ENCODE measurements at regions not wholly inside any gene's neighbourhood (a gene's known extent, or its start where the extent isn't known, plus 50 kb on each side); places are given as distances from the start of the nearest gene placed in this dataset.
A peak's percentile ranks its signal among the peaks of the same experiment; 100 is the strongest.

- no peak for DNase-seq (ENCODE audit: low spot score)
Measured at GRCh38 chr10:128747582-128748346, 621.5 kb upstream of the MKI67 start.

GRCh38 chr10:128751284-128751683 lies 625.1 kb upstream of the MKI67 start:
- no peak for DNase-seq (ENCODE audit: low spot score)

DNA sequence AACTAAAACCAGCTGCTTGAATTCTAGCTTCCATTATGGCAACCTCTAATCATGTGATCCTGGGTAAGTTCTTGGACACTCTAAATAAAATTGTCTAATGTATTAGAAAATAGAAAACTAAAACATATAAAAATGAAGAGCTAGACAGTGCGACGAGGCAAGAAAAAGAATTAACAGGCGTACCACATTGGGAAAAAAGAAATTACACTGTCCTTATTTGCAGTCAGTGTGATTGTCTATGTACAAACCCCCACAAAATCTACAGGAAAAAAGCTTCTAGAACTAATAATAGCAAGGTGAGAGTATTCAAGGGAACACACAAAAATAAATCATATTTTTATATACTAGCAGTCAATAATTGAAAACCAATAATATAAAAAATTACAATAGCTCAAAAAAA lies 625.6 kb upstream of the MKI67 start:
- no peak for DNase-seq (ENCODE audit: low spot score)

- peak; percentile 35 for DNase-seq (ENCODE audit: low spot score)
Measured at GRCh38 chr10:128759174-128759573, 633.0 kb upstream of the MKI67 start.

GRCh38 chr10:128763588-128763987 lies 637.4 kb upstream of the MKI67 start:
- no peak for DNase-seq (ENCODE audit: low spot score)

DNA sequence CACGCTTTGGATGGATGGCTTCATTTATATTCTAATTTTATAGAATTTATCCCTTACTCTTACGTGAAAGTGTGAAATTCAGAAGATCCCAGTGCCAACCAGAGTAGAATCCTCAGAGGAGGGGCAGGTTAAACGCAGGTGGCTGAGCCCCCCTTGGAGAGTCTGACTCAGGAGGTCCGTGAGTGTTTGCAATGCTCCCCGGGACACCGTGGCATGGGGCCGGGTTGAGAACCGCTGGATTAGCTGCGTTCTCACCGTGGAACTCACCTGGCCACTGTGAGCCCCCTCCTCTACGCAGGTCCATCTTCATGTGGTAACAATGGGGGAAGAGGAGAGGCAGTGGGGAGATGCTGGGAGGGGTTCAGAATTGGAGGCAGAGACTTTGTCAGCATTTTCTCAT lies 638.0 kb upstream of the MKI67 start:
- no peak for DNase-seq (ENCODE audit: low spot score)

GRCh38 chr10:128766915-128767314 lies 640.7 kb upstream of the MKI67 start:
- no peak for DNase-seq (ENCODE audit: low spot score)

DNA sequence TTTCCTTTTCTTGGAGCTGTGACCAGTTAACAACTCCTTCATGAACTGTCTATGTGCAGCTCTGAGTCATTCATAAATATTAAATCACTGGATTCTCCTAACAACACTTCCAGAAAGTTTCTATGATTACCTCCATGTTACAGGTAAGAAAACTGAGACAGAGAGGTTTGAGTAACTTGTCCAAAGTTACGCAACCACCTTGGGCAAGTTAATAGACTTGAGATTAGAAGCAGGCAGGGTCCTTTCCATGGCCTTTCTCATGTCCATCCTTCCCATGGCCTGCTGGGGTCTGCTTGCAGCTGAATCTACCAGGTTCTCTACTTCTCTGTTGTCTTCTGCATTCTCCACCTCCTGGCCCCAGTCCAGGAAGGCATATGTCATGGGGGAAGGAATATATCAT lies 648.8 kb upstream of the MKI67 start:
- no peak for DNase-seq (ENCODE audit: low spot score)

GRCh38 chr10:128775743-128776142 lies 649.5 kb upstream of the MKI67 start:
- DNase-seq (ENCODE audit: low spot score): no peak

DNA sequence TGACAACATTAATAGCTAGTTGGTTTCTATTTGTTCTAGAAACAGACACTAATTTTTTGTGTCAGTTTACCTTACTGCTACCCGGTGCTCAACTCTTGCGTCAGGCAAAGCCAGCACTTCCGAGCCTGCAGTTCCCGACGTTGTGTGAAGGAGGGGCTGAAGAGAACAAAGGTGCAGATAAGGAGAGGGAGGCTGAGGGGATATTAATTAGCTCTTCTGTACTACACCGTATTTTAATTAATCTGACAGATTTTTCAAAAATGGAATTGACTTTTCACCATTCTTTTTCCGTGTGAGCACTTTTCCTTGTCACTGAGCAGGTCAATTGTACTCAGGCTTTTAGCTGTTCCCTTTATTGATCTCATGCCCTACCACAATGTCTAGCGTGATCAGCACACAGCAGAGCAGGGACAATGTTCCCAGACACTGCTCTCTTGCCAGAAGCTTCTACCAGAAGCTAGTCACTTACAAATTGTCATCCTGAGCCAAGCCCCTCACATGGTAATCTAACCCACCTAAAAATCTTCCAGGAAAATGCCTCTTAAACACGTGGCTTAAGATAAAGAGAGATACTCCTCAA lies 650.5 kb upstream of the MKI67 start:
- DNase-seq (ENCODE audit: low spot score): no peak

DNA sequence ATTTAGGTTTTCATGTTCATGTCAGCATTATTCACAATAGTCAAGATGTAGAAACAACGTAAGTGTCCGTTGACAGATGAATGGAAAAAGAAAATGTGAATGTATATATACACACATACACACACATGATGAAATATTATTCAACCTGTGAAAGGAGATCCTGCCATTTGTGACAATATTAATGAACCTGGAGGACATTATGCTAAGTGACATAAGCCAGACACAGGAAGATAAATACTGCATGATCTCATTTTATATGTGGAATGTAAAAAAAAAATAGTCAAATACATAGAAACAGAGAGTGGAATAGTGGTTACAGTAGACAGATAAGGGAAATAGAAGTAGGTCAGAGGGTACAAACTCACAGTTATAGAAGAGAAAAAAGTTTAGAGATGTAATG lies 651.1 kb upstream of the MKI67 start:
- DNase-seq (ENCODE audit: low spot score): no peak

- peak; percentile 7 for DNase-seq (ENCODE audit: low spot score)
Measured at GRCh38 chr10:128779416-128779815, 653.2 kb upstream of the MKI67 start.

DNA sequence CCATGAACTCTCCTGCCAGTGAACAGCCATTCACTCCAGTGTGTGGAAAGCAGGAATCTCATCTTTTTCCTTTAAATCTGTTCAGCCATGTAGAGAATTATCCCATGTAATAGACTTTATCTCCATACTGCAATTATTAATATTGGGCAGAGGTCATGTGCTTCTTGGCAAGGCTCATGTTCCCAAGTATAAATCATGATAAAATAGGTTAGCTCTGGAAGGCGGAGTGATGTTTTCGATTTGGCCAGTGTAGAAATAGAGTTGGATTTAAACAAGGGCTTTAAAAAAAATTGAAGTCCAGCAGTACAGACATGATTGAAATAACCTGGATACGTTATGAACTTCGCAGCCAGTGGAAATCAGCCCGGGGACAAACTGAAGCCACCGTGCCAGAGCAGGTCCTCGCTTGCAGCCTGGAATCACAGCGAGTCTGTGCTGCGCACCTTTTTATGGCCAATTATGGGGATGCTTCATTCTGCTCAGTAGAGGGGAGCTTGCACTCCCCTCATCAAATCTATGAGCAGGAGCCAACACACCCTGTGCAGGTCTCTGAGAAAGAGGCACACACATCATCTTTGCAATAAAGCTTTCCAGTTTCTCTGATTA lies 654.0 kb upstream of the MKI67 start:
- DNase-seq (ENCODE audit: low spot score): no peak

DNA sequence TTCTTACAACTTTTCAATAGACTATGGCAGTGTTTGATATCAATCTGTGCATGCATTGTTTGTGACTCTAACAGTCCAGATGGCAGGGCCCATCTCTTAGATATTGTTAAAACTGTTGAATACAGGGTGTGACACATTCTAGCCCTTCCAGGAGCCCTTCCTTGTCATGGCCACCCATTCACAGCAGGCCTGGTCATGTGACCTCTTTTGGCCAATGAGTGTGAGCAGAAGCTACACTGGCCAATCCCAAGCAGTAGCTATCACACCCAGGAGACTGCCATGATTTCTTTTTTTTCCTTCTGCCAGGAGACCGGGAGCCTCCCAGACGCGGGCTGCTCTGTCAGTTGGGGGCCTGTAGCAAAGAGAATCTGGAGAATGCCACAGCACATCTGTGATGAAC lies 655.4 kb upstream of the MKI67 start:
- DNase-seq (ENCODE audit: low spot score): no peak

- DNase-seq (ENCODE audit: low spot score): no peak
Measured at GRCh38 chr10:128784444-128784843, 658.2 kb upstream of the MKI67 start.

DNA sequence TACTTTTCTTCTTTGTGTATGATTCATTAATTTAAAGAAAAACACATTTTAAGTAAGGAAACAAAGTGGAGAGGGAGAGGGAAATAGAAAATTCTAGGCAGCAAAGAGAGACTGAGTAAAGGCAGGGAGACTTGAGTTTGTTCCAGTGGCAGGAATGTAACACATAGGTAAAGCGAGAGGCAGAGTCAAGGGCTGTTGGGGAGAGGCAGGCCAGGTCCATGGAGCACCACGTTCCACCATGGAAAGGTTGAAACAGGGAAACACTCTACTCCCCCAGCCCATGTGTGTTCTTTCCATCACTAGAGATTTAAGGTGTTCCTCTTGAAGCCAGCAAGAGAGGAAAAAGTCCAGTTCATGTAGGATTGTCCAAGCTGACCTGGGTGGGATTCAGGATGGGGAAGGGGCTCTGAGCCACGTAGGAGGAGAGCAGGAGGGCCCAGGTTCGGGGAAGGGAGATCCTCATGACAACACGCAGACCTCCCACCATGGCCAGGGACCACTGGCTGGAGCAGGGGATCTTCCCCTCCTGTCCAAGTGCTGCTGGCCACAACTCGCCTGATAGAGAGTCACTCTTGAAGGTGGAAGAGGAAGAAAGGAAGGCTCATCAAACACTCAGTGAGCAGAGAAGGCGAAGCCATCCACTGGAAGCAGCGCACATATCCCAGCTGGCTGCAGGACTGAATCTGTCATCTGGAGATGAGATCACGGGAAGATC lies 666.4 kb upstream of the MKI67 start:
- no peak for DNase-seq (ENCODE audit: low spot score)

DNA sequence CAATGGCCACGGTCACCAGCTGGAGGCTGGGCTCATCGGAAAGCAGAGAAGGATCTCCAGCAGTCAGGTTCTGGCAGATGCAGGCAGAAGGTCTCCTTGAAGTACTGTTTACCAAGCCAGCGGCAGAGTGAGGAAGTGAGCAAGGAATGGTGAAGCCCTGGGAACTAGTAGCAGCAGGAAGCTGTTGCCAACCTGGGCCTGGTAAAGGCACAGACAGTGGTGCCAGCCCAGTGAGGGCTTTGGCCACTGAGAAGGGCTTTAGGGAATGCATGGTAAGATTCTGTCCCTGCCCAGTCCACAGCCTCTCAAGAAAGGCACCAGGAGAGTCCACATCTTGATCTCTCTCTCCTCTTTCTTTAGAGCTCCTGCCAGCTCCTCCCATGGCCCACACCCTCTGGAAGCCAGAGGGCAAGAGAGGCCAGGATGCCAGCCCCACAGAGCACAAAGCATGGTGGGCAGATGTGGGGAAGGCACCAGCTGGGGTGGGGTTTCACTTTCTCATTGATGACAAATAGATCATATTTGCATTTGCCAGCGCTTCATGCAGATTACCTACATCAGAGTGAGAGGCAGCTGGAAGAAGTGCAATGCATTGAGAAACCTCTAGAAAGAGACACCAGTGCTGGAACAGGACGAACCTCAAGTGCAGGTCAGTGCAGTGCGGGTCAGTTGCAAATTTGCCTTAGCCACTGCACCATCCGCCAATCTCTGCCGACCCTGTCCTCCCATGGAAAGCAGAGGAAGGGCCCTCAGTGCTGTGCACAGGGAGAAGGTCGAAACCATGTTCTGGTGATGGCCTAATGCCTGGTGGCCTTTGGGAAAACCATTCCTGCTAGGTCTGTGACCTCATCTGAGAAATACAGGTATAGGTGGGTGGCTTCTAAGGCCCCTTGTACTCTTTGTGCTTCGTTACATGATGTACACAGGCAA lies 667.8 kb upstream of the MKI67 start:
- DNase-seq (ENCODE audit: low spot score): no peak

- no peak for DNase-seq (ENCODE audit: low spot score)
Measured at GRCh38 chr10:128796396-128796912, 670.2 kb upstream of the MKI67 start.

GRCh38 chr10:128802062-128802461 lies 665.0 kb upstream of the MGMT start:
- no peak for DNase-seq (ENCODE audit: low spot score)

- no peak for DNase-seq (ENCODE audit: low spot score)
Measured at GRCh38 chr10:128803790-128804189, 663.3 kb upstream of the MGMT start.

GRCh38 chr10:128804411-128804810 lies 662.6 kb upstream of the MGMT start:
- no peak for DNase-seq (ENCODE audit: low spot score)

Measured in putamen (tissue), 1 donor.